Sigmoid colon (tissue), 4 donors: ENCODE measurements at regions not wholly inside any gene's neighbourhood (a gene's known extent, or its start where the extent isn't known, plus 50 kb on each side); places are given as distances from the start of the nearest gene placed in this dataset.

ENCODE experiments used
- CTCF ChIP-seq, 4 experiments: fragments of 450-650 bp in 3 of 4; fragments of 200-600 bp in 1 of 4; IDR thresholded peaks; one replicate each; pipeline ENCODE4 v1.5.1; 2016 to 2019; ENCODE audit warnings: antibody characterized with exemption in 4 of 4, mild to moderate bottlenecking in 3 of 4, moderate library complexity in 2 of 4
- EP300 ChIP-seq, 4 donors: sonication (generic); formaldehyde crosslinking; IDR thresholded peaks; one replicate each; pipeline ENCODE4 v1.6.1; 2017; ENCODE audit warnings: antibody characterized with exemption in 4 of 4
- POLR2A ChIP-seq, 2 donors: fragments of 450-650 bp; IDR thresholded peaks; one replicate each; pipeline ENCODE4 v1.6.1; 2016; ENCODE audit warnings: antibody characterized with exemption in 2 of 2, mild to moderate bottlenecking in 2 of 2, moderate library complexity in 2 of 2
- POLR2AphosphoS5 ChIP-seq, 4 donors: sonication (generic); formaldehyde crosslinking; IDR thresholded peaks; one replicate each; pipeline ENCODE4 v1.6.1; 2017; ENCODE audit warnings: antibody characterized with exemption in 4 of 4

- TF ChIP-seq CTCF (IDR thresholded peaks at IDR 0.05) (no peak), EP300 (IDR thresholded peaks at IDR 0.05) (no peak), POLR2A (IDR thresholded peaks at IDR 0.05) (no peak), POLR2AphosphoS5 (IDR thresholded peaks at IDR 0.05) (no peak)
Measured at GRCh38 chr5:167639273-167639672, 652.2 kb upstream of the WWC1 start.
